IMR-90 (cell line): ENCODE measurements at regions not wholly inside any gene's neighbourhood (a gene's known extent, or its start where the extent isn't known, plus 50 kb on each side); places are given as distances from the start of the nearest gene placed in this dataset.

ENCODE experiments used
- ATAC-seq: fragments of 200-7000 bp; cut with Tn5 transposase; 2 replicates; pipeline ENCODE4 v1.9.1; 2020; ENCODE audit warnings: low read depth, mild to moderate bottlenecking, moderate library complexity
- BruUV-seq: library from RNA; stranded (reverse); fragments of 400-500 nt; replicated peaks from 2 replicates; lab custom pipeline; 2021; lab: Mats Ljungman, UMichigan
- CTCF ChIA-PET: fragments of 300-600 bp; formaldehyde crosslinking; extraction: SDS; loops from one replicate; lab custom pipeline; 2021; ENCODE audit warnings: antibody characterized with exemption; lab: Yijun Ruan, JAX
- POLR2A ChIA-PET: fragments of 300-600 bp; sonication (Branson Sonifier 250); formaldehyde crosslinking; loops from one replicate; lab custom pipeline; 2022; ENCODE audit warnings: antibody characterized with exemption; ENCODE audit not compliant: unreplicated experiment; lab: Charles Lee
- DNase-seq: peaks from one replicate; pipeline ENCODE4 v3.0.0; 2013
- H2AFZ ChIP-seq: replicated peaks from 2 replicates; pipeline ENCODE3; 2013; ENCODE audit warnings: low read length, mild to moderate bottlenecking; ENCODE audit not compliant: poor library complexity
- H2AK5ac ChIP-seq: 2 replicates; pipeline ENCODE4 v1.6.1; 2013; ENCODE audit warnings: low read depth, low read length, inconsistent platforms
- H2AK9ac ChIP-seq: replicated peaks from 2 replicates; pipeline ENCODE3; 2013; ENCODE audit warnings: mild to moderate bottlenecking, low read depth, low read length, moderate library complexity; ENCODE audit not compliant: poor library complexity
- H2BK120ac ChIP-seq: 2 replicates; pipeline ENCODE4 v1.6.1; 2013; ENCODE audit warnings: low read depth, low read length, inconsistent platforms
- H2BK15ac ChIP-seq: 3 replicates; pipeline ENCODE4 v1.6.1; 2013; ENCODE audit warnings: low read depth, low read length, inconsistent platforms
- H2BK20ac ChIP-seq: 2 replicates; pipeline ENCODE4 v1.6.1; 2013; ENCODE audit warnings: low read depth, mild to moderate bottlenecking, inconsistent platforms, low read length, moderate library complexity
- H2BK5ac ChIP-seq: 2 replicates; pipeline ENCODE4 v1.6.1; 2013; ENCODE audit warnings: mild to moderate bottlenecking, low read depth, low read length, inconsistent platforms; ENCODE audit not compliant: poor library complexity, severe bottlenecking
- H3K14ac ChIP-seq: replicated peaks from 2 replicates; pipeline ENCODE4 v1.6.1; 2013; ENCODE audit warnings: low read depth, low read length, inconsistent platforms
- H3K18ac ChIP-seq: 2 replicates; pipeline ENCODE4 v1.6.1; 2013; ENCODE audit warnings: low read depth, low read length, control low read depth
- H3K23ac ChIP-seq: 2 replicates; pipeline ENCODE4 v1.6.1; 2013; ENCODE audit warnings: low read depth, low read length, inconsistent platforms
- H3K27ac ChIP-seq: 2 replicates; pipeline ENCODE4 v1.5.1; 2013; ENCODE audit warnings: mild to moderate bottlenecking, control low read depth, low read length; ENCODE audit not compliant: insufficient read depth
- H3K27me3 ChIP-seq: 2 replicates; pipeline ENCODE4 v1.6.1; 2013; ENCODE audit warnings: low read length; ENCODE audit not compliant: control insufficient read depth, insufficient read depth
- H3K36me3 ChIP-seq: 2 replicates; pipeline ENCODE4 v1.6.1; 2013; ENCODE audit warnings: low read length, mixed read lengths; ENCODE audit not compliant: control insufficient read depth, insufficient read depth
- H3K4ac ChIP-seq: 2 replicates; pipeline ENCODE4 v1.6.1; 2013; ENCODE audit warnings: low read depth, low read length, inconsistent platforms
- H3K4me1 ChIP-seq: 2 replicates; pipeline ENCODE4 v1.6.1; 2013; ENCODE audit warnings: low read length, mixed read lengths; ENCODE audit not compliant: control insufficient read depth, insufficient read depth
- H3K4me2 ChIP-seq: 2 replicates; pipeline ENCODE4 v1.6.1; 2013; ENCODE audit warnings: low read depth, mild to moderate bottlenecking, control low read depth, low read length, moderate library complexity
- H3K4me3 ChIP-seq: 2 replicates; pipeline ENCODE4 v1.5.1; 2013; ENCODE audit warnings: low read depth, mild to moderate bottlenecking, control low read depth, low read length, moderate library complexity; ENCODE audit not compliant: insufficient read depth
- H3K56ac ChIP-seq: 2 replicates; pipeline ENCODE4 v1.6.1; 2013; ENCODE audit warnings: low read length, inconsistent platforms; ENCODE audit not compliant: insufficient read depth; ENCODE audit errors: extremely low read depth
- H3K79me1 ChIP-seq, 2 experiments: 2 replicates each; pipeline ENCODE4 v1.6.1; 2013; ENCODE audit warnings: low read length in 2 of 2, inconsistent platforms in 1 of 2, low read depth in 1 of 2
- H3K9ac ChIP-seq: 2 replicates; pipeline ENCODE4 v1.6.1; 2013; ENCODE audit warnings: low read depth, low read length, control low read depth
- H3K9me1 ChIP-seq: 2 replicates; pipeline ENCODE4 v1.6.1; 2013; ENCODE audit warnings: low read length, inconsistent platforms; ENCODE audit not compliant: insufficient read depth
- H3K9me3 ChIP-seq: 2 replicates; pipeline ENCODE4 v1.6.1; 2013; ENCODE audit warnings: low read length; ENCODE audit not compliant: control insufficient read depth, insufficient read depth
- H4K20me1 ChIP-seq: 2 replicates; pipeline ENCODE4 v1.6.1; 2013; ENCODE audit warnings: low read length, inconsistent platforms; ENCODE audit not compliant: insufficient read depth
- H4K5ac ChIP-seq: 2 replicates; pipeline ENCODE4 v1.6.1; 2013; ENCODE audit warnings: mild to moderate bottlenecking, low read depth, low read length, control low read depth
- H4K8ac ChIP-seq, 2 experiments: 2 replicates each; pipeline ENCODE4 v1.6.1; 2013; ENCODE audit warnings: low read depth in 2 of 2, low read length in 2 of 2, control low read depth in 1 of 2, inconsistent platforms in 1 of 2
- H4K91ac ChIP-seq: 2 replicates; pipeline ENCODE4 v1.6.1; 2013; ENCODE audit warnings: low read depth, low read length, inconsistent platforms; ENCODE audit not compliant: insufficient read depth
- BHLHE40 ChIP-seq: fragments of 150-350 bp; IDR thresholded peaks from 2 replicates; pipeline ENCODE4 v1.6.1; 2016; ENCODE audit warnings: mild to moderate bottlenecking, low read depth, low read length
- CEBPB ChIP-seq: IDR thresholded peaks from 2 replicates; pipeline ENCODE4 v1.6.1; 2012; ENCODE audit warnings: low read depth, low read length, improper control_type of control experiment
- CHD1 ChIP-seq: IDR thresholded peaks from 2 replicates; pipeline ENCODE4 v1.6.1; 2012; ENCODE audit warnings: low read depth, low read length, improper control_type of control experiment
- CTCF ChIP-seq: conservative IDR thresholded peaks from 2 replicates; pipeline ENCODE4 v1.5.1; 2012; ENCODE audit warnings: mild to moderate bottlenecking, low read depth, low read length, improper control_type of control experiment
- FOS ChIP-seq: fragments of 150-350 bp; IDR thresholded peaks from 2 replicates; pipeline ENCODE4 v1.6.1; 2016; ENCODE audit warnings: low read depth, low read length
- MAFK ChIP-seq: IDR thresholded peaks from 2 replicates; pipeline ENCODE4 v1.6.1; 2012; ENCODE audit warnings: low read depth, low read length, improper control_type of control experiment
- MAZ ChIP-seq: IDR thresholded peaks from 2 replicates; pipeline ENCODE4 v1.6.1; 2012; ENCODE audit warnings: low read depth, mild to moderate bottlenecking, low read length, improper control_type of control experiment, moderate library complexity, borderline replicate concordance
- MXI1 ChIP-seq: IDR thresholded peaks from 2 replicates; pipeline ENCODE4 v1.6.1; 2012; ENCODE audit warnings: low read depth, mild to moderate bottlenecking, low read length, moderate library complexity, borderline replicate concordance
- NFE2L2 ChIP-seq: fragments of 150-350 bp; IDR thresholded peaks from 2 replicates; pipeline ENCODE4 v1.6.1; 2016; ENCODE audit warnings: low read depth, mild to moderate bottlenecking, low read length
- POLR2A ChIP-seq: IDR thresholded peaks from 2 replicates; pipeline ENCODE4 v1.6.1; 2012; ENCODE audit warnings: mild to moderate bottlenecking, low read depth, low read length
- RCOR1 ChIP-seq: IDR thresholded peaks from 2 replicates; pipeline ENCODE4 v1.6.1; 2012; ENCODE audit warnings: mild to moderate bottlenecking, low read length, improper control_type of control experiment; ENCODE audit not compliant: insufficient replicate concordance
- WGBS, 2 experiments: methylation state at CpG; one replicate each; pipeline versions ENCODE4 v1.1.5 to v1.1.7; 2013; ENCODE audit warnings: missing lambda C conversion rate in 2 of 2; ENCODE audit not compliant: insufficient read length in 1 of 2; ENCODE audit errors: extremely low coverage in 2 of 2; 5-methylcytosine and 5-hydroxymethylcytosine counted together
- dilution Hi-C: fragments of 300-500 bp; cut with HindIII; formaldehyde crosslinking; loops from one replicate; pipeline ENCODE4 v1.14.3; 2018; ENCODE audit warnings: low sequenced_read_pairs; ENCODE audit not compliant: unreplicated experiment
- in situ Hi-C: fragments of 300-500 bp; cut with MboI; formaldehyde crosslinking; loops from 3 replicates; pipeline ENCODE4 v1.14.3; 2019; ENCODE audit warnings: low sequenced_read_pairs, inconsistent platforms, mixed read lengths
- intact Hi-C: fragments of 100-400 bp; cut with micrococcal nuclease; formaldehyde crosslinking; loops from 2 replicates; pipeline ENCODE4 v1.10.0; 2022
- TF ChIP-seq, protein P1 (sequence below): fragments of 150-350 bp; IDR thresholded peaks from 2 replicates; pipeline ENCODE4 v1.6.1; 2016; ENCODE audit warnings: low read depth, mild to moderate bottlenecking, low read length, moderate library complexity, borderline replicate concordance

- CTCF ChIA-PET, result interaction anchor here (0.5 kb wide), 1 partner anchor 157 kb away, joined by 3 read pairs; no protein-coding TSS in a partner anchor
- BruUV-seq, result no TSS peak
Measured at GRCh38 chr18:68480196-68480595, 234.7 kb downstream of the TMX3 start.

More at GRCh38 chr18:68480196-68480595, 234.7 kb downstream of the TMX3 start:
- Histone ChIP-seq H3K4me1 (peaks cover 2% of the 10 kb centered on the region; the same call in 1 of the 2 replicates), H3K9me3 (no peaks in the 10 kb centered on the region), H3K4ac (no peak overlapping the region), H4K8ac (no peak overlapping the region), H4K20me1 (no peaks in the 10 kb centered on the region), H2AFZ (no peak overlapping the region), H3K36me3 (no peaks in the 10 kb centered on the region), H3K27me3 (no peaks in the 10 kb centered on the region), H2BK20ac (no peak overlapping the region), H3K56ac (no peak overlapping the region), H3K4me3 (no peak overlapping the region), H3K18ac (no peak overlapping the region), H3K27ac (no peak overlapping the region), H3K9ac (no peak overlapping the region), H3K14ac (no peak overlapping the region), H2BK15ac (no peak overlapping the region), H3K79me1 (no peaks in the 10 kb centered on the region), H3K9me1 (no peaks in the 10 kb centered on the region), H2BK120ac (no peak overlapping the region), H2AK9ac (no peak overlapping the region), H3K23ac (no peak overlapping the region), H2AK5ac (no peak overlapping the region), H4K91ac (no peak overlapping the region), H4K5ac (no peak overlapping the region), H2BK5ac (no peak overlapping the region), H3K4me2 (0 out of 2 replicates have a peak overlapping the region, but pooled peaks have one; percentile 44)
- ATAC-seq (no peak), DNase-seq (no peak)
- TF ChIP-seq NFE2L2 (no peak), MAFK (no peak), FOS (no peak), RCOR1 (no peak), CEBPB (no peak), MAZ (no peak), CHD1 (no peak), MXI1 (no peak), BHLHE40 (no peak), POLR2A (no peak), CTCF (no peak)
- TF ChIP-seq, protein P1, sequence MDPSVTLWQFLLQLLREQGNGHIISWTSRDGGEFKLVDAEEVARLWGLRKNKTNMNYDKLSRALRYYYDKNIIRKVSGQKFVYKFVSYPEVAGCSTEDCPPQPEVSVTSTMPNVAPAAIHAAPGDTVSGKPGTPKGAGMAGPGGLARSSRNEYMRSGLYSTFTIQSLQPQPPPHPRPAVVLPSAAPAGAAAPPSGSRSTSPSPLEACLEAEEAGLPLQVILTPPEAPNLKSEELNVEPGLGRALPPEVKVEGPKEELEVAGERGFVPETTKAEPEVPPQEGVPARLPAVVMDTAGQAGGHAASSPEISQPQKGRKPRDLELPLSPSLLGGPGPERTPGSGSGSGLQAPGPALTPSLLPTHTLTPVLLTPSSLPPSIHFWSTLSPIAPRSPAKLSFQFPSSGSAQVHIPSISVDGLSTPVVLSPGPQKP, result no peak
- WGBS, 2 experiments, result no CpG with 5 or more reads among the region's 4 CpGs
- in situ Hi-C loops (no loop called here), intact Hi-C loops (no loop called here), dilution Hi-C loops (no loop called here)
- POLR2A ChIA-PET, result no interaction called here
